Femur (tissue), 1 donor: ENCODE measurements at regions not wholly inside any gene's neighbourhood (a gene's known extent, or its start where the extent isn't known, plus 50 kb on each side); places are given as distances from the start of the nearest gene placed in this dataset.

ENCODE experiments used
- DNase-seq: peaks from one replicate; pipeline ENCODE4 v3.0.0-alpha.2; 2017

GRCh38 chr15:56868170-56868569, 50.3 kb upstream of the TCF12 start:
- DNase-seq, result no peak

GRCh38 chr15:56866803-56867202, 51.6 kb upstream of the TCF12 start:
- no peak for DNase-seq

- no peak for DNase-seq
Observed at GRCh38 chr15:56857828-56858227, 60.6 kb upstream of the TCF12 start.

- DNase-seq, result no peak
Observed at GRCh38 chr15:56856934-56857333, 61.5 kb upstream of the TCF12 start.

- DNase-seq, result no peak
Observed at GRCh38 chr15:56844892-56845291, 73.6 kb upstream of the TCF12 start.

GRCh38 chr15:56844471-56844870, 74.0 kb upstream of the TCF12 start:
- DNase-seq, result no peak

GRCh38 chr15:56839641-56840040, 78.8 kb upstream of the TCF12 start:
- DNase-seq, result no peak

GRCh38 chr15:56839099-56839498, 79.3 kb upstream of the TCF12 start:
- DNase-seq, result no peak

- DNase-seq, result no peak
Observed at GRCh38 chr15:56838085-56838484, 80.4 kb upstream of the TCF12 start.

GRCh38 chr15:56837273-56837672, 81.2 kb upstream of the TCF12 start:
- DNase-seq, result no peak

- peak; percentile 29 for DNase-seq
Observed at GRCh38 chr15:56835718-56836171, 82.7 kb upstream of the TCF12 start.

GRCh38 chr15:56832125-56832524, 86.3 kb upstream of the TCF12 start:
- peak; percentile 69 for DNase-seq

GRCh38 chr15:56831467-56832005, 86.9 kb upstream of the TCF12 start:
- DNase-seq, result no peak

GRCh38 chr15:56824175-56824574, 90.9 kb upstream of the ZNF280D start:
- peak; percentile 61 for DNase-seq

- DNase-seq, result peak; percentile 70
Observed at GRCh38 chr15:56821721-56822425, 88.6 kb upstream of the ZNF280D start.

- no peak for DNase-seq
Observed at GRCh38 chr15:56820333-56820732, 87.0 kb upstream of the ZNF280D start.

- DNase-seq, result peak; percentile 69
Observed at GRCh38 chr15:56817321-56818080, 84.2 kb upstream of the ZNF280D start.

GRCh38 chr15:56816781-56817180, 83.5 kb upstream of the ZNF280D start:
- no peak for DNase-seq

- DNase-seq, result peak; percentile 30
Observed at GRCh38 chr15:56815247-56815646, 81.9 kb upstream of the ZNF280D start.

GRCh38 chr15:56814429-56814828, 81.1 kb upstream of the ZNF280D start:
- no peak for DNase-seq

GRCh38 chr15:56813995-56814394, 80.7 kb upstream of the ZNF280D start:
- DNase-seq, result no peak

- DNase-seq, result no peak
Observed at GRCh38 chr15:56812961-56813360, 79.7 kb upstream of the ZNF280D start.

- no peak for DNase-seq
Observed at GRCh38 chr15:56812221-56812620, 78.9 kb upstream of the ZNF280D start.

- no peak for DNase-seq
Observed at GRCh38 chr15:56811586-56811985, 78.3 kb upstream of the ZNF280D start.
